C4-2B (cell line): ENCODE measurements at regions not wholly inside any gene's neighbourhood (a gene's known extent, or its start where the extent isn't known, plus 50 kb on each side); places are given as distances from the start of the nearest gene placed in this dataset.
"Not testable (repeated sequence)": the region's sequence is repeated elsewhere in the genome, so short reads cannot be mapped to it uniquely, and the experiment has no call there.

ENCODE experiments used
- H3K27ac ChIP-seq: fragments of 450-650 bp; 2 replicates; pipeline ENCODE4 v1.5.1; 2017
- CTCF ChIP-seq: fragments of 450-650 bp; conservative IDR thresholded peaks from 2 replicates; pipeline ENCODE4 v1.5.1; 2017; ENCODE audit warnings: mild to moderate bottlenecking
- ZFX ChIP-seq: fragments of 450-650 bp; IDR thresholded peaks from 2 replicates; pipeline ENCODE4 v1.6.1; 2017

- no peak for TF ChIP-seq ZFX
- TF ChIP-seq CTCF: no peak
- no peak overlapping the region for H3K27ac ChIP-seq
Measured at GRCh38 chr19:28314287-28314686, 898.7 kb downstream of the UQCRFS1 start.

GRCh38 chr19:28313633-28314032 lies 899.3 kb downstream of the UQCRFS1 start:
- no peak overlapping the region for H3K27ac ChIP-seq
- TF ChIP-seq ZFX: no peak
- no peak for TF ChIP-seq CTCF

GRCh38 chr19:28312269-28312668 lies 900.7 kb downstream of the UQCRFS1 start:
- no peak overlapping the region for H3K27ac ChIP-seq
- TF ChIP-seq CTCF (no peak), ZFX (no peak)

- H3K27ac ChIP-seq: not testable (repeated sequence)
Measured at GRCh38 chr19:28310829-28311228, 902.1 kb downstream of the UQCRFS1 start.

GRCh38 chr19:28309070-28309469 lies 903.9 kb downstream of the UQCRFS1 start:
- no peak for TF ChIP-seq CTCF
- no peak for TF ChIP-seq ZFX

GRCh38 chr19:28307963-28308362 lies 905.0 kb downstream of the UQCRFS1 start:
- TF ChIP-seq ZFX: no peak
- no peak for TF ChIP-seq CTCF

More at GRCh38 chr19:28309070-28309469, 903.9 kb downstream of the UQCRFS1 start:
- H3K27ac ChIP-seq: no peak overlapping the region

GRCh38 chr19:28307487-28307886 lies 905.5 kb downstream of the UQCRFS1 start:
- no peak for TF ChIP-seq CTCF
- TF ChIP-seq ZFX: no peak
- no peak overlapping the region for H3K27ac ChIP-seq

More at GRCh38 chr19:28307963-28308362, 905.0 kb downstream of the UQCRFS1 start:
- H3K27ac ChIP-seq: no peak overlapping the region

- H3K27ac ChIP-seq: no peak overlapping the region
- TF ChIP-seq ZFX: no peak
- no peak for TF ChIP-seq CTCF
Measured at GRCh38 chr19:28305513-28305912, 907.4 kb downstream of the UQCRFS1 start.
